GM06990 (cell line): ENCODE measurements at regions not wholly inside any gene's neighbourhood (a gene's known extent, or its start where the extent isn't known, plus 50 kb on each side); places are given as distances from the start of the nearest gene placed in this dataset.

Experiments
- DNase-seq: peaks from one replicate; pipeline ENCODE4 v3.0.0-alpha.2; 2011; ENCODE audit not compliant: insufficient read length; ENCODE audit errors: extremely low read depth
- H3K27me3 ChIP-seq: replicated peaks from 2 replicates; pipeline ENCODE4 v1.6.0; 2011; ENCODE audit warnings: low read length; ENCODE audit not compliant: control insufficient read depth, insufficient read depth
- H3K36me3 ChIP-seq: 2 replicates; pipeline ENCODE4 v1.5.1; 2011; ENCODE audit warnings: low read length; ENCODE audit not compliant: control insufficient read depth, insufficient read depth
- H3K4me3 ChIP-seq: replicated peaks from 2 replicates; pipeline ENCODE4 v1.5.1; 2011; ENCODE audit warnings: low read depth, mild to moderate bottlenecking, control low read depth, low read length
- TF ChIP-seq, protein P1 (sequence below): IDR thresholded peaks from 2 replicates; pipeline ENCODE4 v1.5.1; 2011; ENCODE audit warnings: low read length, control low read depth, mild to moderate bottlenecking, inconsistent platforms; ENCODE audit not compliant: insufficient read depth, poor library complexity, severe bottlenecking

DNA sequence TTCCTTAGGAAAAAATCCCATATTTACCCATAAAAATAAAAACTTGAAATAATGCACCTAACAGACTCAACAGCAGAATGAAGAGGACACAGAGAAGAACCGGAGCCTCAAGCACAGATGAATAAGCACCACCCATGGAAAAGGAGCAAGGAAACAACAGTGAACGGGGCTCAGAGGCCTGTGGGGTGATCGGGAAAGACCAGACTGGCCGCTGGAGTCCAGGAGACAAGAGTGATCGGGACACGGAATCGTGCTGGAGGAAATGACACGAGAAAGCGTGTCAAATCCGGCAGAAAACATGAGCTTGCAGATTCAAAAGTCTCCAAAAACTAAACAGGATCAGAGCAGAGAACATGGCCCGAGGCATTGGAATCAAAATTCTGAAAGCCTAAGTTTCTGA, 448.0 kb upstream of the SALL3 start:
- no peak overlapping the region for H3K4me3 ChIP-seq
- DNase-seq = no peak

DNA sequence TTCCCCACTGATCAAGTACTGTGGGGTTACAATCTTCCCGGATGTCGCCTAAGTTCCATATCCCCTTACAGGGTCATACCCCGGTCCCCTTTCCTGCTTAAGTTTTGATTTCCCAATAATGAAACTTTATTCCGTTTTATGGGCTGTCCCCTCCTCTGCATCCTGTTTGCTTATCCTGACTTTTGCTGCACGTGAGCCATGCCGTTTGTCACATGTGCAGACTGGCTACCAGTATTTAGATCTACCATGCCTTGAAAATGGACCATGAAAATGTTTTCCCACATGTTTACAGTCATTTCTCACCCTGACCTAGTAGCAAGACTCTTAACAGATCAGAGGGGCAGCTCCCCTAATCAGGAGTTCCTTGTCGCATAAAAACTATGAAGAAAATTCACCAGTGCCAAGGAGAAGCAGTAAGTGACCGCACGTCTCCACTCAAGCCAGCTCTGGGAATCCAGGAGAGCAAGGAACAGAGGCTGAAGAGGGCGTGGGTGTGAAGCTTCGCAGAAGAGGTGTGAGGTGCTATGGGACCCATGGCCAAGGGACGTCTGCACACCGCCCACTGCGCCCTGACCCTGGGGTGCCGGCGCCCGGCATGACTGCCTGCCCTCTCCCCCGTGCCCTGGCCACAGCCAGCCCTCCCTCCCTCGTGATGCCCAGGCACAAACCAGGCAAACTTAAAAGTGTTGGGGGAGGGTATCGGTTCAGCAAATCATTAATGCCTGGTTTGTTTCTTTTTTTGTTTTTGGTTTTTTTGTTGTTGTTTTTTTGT, 440.8 kb upstream of the SALL3 start:
- Histone ChIP-seq H3K27me3 (no peaks in the 10 kb centered on the region), H3K4me3 (no peak overlapping the region), H3K36me3 (no peaks in the 10 kb centered on the region)
- TF ChIP-seq, protein P1, sequence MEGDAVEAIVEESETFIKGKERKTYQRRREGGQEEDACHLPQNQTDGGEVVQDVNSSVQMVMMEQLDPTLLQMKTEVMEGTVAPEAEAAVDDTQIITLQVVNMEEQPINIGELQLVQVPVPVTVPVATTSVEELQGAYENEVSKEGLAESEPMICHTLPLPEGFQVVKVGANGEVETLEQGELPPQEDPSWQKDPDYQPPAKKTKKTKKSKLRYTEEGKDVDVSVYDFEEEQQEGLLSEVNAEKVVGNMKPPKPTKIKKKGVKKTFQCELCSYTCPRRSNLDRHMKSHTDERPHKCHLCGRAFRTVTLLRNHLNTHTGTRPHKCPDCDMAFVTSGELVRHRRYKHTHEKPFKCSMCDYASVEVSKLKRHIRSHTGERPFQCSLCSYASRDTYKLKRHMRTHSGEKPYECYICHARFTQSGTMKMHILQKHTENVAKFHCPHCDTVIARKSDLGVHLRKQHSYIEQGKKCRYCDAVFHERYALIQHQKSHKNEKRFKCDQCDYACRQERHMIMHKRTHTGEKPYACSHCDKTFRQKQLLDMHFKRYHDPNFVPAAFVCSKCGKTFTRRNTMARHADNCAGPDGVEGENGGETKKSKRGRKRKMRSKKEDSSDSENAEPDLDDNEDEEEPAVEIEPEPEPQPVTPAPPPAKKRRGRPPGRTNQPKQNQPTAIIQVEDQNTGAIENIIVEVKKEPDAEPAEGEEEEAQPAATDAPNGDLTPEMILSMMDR = no peak
- DNase-seq = no peak

More for the DNA sequence above, 448.0 kb upstream of the SALL3 start:
- Histone ChIP-seq H3K36me3 (no peaks in the 10 kb centered on the region), H3K27me3 (no peaks in the 10 kb centered on the region)
- TF ChIP-seq, protein P1 = no peak

DNA sequence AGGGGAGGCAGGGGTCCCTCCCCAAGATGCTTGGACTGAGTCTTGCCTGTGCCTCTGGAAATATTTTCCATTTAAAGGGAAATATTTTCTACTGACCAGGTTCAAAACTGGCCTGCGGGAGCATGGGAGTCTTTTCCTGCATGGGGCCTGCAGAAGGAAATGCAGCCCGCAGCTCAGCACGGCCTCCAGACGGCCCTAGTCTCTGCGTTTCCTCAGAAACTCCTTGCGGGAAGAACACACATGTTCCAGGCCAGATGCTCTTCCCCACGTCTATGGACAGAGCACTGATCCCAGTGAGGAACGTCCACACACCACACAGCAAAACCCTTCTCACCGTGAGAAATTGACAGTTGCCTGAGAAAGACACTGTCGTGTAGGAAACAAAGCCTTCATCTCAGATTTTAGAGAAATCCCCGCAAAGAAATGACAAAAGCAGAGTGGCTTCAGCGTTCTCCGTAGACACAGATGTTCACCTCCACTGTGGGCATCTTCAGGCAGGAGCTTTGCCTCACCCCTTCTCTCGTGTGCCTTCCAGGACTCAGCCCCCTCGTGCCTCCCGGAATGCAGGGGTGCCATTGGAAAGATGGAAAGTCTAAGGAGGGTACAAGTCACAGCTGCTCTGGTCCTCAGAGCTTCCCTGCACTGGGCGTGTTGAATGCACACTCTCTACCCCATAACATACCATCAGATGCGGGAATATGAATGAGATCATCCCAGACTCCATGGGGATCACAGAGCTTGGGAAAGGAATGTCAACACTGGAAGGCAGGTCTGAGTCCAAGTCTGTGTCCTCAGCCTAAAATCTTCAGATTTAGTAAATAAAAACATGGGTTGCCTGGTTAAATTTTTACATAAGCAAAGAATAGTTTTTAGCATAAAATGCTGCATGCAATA, 438.7 kb upstream of the SALL3 start:
- H3K4me3 ChIP-seq = no peak overlapping the region
- H3K36me3 ChIP-seq = no peaks in the 10 kb centered on the region
- no peaks in the 10 kb centered on the region for H3K27me3 ChIP-seq
- TF ChIP-seq, protein P1 = no peak
- DNase-seq = no peak

DNA sequence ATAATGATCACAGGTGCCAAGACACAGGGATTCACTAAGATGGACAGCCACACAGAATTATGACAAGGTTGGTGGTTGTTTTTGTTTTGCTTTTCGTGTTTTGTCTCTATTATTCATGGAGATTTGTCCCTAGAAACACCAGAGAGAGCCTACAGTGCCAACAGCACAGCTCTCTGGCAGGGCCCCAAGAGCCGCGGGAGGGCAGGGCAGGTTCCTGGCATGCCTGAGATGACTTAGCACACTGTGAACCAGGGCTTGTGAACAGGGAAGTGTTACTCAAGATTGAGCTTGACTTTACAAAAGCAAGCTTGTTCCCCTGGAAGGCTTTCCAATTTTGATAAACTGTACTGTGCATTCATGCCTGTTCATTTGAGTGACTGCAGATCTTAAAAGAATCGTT, 437.4 kb upstream of the SALL3 start:
- TF ChIP-seq, protein P1 = no peak
- DNase-seq = no peak
- Histone ChIP-seq H3K4me3 (no peak overlapping the region), H3K27me3 (no peaks in the 10 kb centered on the region), H3K36me3 (no peaks in the 10 kb centered on the region)

DNA sequence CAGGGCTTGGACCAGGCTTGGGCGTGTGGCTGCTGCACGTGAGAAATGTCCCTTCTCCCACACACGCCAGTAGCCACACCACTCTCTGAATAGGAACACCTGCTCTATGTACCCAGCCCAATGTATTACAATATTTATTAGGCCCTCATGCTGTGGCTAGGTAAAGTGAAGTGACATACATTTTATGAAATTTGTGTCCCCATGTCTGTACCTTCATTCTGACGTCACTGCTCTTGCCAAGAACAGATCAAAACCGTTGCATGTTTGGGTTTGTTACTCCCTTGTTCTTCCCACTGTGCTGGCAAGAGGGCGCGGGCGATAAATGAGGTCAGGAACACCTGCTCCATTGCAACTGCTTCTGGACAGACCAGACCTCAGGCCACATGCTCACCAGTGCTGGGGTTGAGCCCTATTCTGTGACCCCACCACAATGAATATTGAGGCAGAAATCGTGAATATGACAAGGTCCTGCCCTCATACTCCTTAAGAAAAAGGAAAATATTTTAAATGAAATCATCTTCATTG, 436.4 kb upstream of the SALL3 start:
- no peak for DNase-seq
- no peaks in the 10 kb centered on the region for H3K27me3 ChIP-seq
- H3K4me3 ChIP-seq = no peak overlapping the region
- H3K36me3 ChIP-seq = no peaks in the 10 kb centered on the region
- TF ChIP-seq, protein P1 = no peak
